ENCODE measurements at regions not wholly inside any gene's neighbourhood (a gene's known extent, or its start where the extent isn't known, plus 50 kb on each side); places are given as distances from the start of the nearest gene placed in this dataset.

DNA sequence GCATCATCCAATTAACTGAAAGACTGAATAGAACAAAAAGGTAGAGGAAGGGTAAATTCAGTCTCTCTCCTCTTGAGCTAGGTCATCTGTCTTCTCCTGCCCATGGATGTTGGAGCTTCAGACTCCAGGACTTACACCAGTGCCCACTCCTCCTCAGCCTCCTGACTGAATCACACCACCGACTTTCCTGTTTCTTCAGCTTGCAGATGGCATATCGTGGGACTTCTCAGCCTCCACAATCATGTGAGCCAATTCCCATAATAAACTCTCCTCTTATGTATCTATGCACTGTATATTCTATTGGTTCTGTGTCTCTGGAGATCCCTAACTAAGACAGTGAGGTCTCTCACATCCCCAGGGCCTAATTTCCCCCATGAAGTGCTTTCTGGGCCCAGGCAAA is 140.4 kb downstream of the CD47 start (continued):
- TF ChIP-seq, protein P1, sequence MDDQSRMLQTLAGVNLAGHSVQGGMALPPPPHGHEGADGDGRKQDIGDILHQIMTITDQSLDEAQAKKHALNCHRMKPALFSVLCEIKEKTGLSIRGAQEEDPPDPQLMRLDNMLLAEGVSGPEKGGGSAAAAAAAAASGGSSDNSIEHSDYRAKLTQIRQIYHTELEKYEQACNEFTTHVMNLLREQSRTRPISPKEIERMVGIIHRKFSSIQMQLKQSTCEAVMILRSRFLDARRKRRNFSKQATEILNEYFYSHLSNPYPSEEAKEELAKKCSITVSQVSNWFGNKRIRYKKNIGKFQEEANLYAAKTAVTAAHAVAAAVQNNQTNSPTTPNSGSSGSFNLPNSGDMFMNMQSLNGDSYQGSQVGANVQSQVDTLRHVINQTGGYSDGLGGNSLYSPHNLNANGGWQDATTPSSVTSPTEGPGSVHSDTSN (IDR thresholded peaks at IDR 0.05) = no peak
- no peak for TF ChIP-seq FOXM1 (IDR thresholded peaks at IDR 0.05; ENCODE audit: low read depth)
- no peak for TF ChIP-seq MEF2A (IDR thresholded peaks at IDR 0.05; ENCODE audit: borderline replicate concordance, low read depth)
- no peak for TF ChIP-seq MXI1 (IDR thresholded peaks at IDR 0.05; ENCODE audit: low read depth, low read length)
- no peak for TF ChIP-seq POLR2AphosphoS5 (IDR thresholded peaks at IDR 0.05; ENCODE audit: low read depth, low read length)
- no peak for TF ChIP-seq JUND (IDR thresholded peaks at IDR 0.05)
- TF ChIP-seq, protein P2, sequence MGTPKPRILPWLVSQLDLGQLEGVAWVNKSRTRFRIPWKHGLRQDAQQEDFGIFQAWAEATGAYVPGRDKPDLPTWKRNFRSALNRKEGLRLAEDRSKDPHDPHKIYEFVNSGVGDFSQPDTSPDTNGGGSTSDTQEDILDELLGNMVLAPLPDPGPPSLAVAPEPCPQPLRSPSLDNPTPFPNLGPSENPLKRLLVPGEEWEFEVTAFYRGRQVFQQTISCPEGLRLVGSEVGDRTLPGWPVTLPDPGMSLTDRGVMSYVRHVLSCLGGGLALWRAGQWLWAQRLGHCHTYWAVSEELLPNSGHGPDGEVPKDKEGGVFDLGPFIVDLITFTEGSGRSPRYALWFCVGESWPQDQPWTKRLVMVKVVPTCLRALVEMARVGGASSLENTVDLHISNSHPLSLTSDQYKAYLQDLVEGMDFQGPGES (IDR thresholded peaks at IDR 0.05; ENCODE audit: low read depth, low read length) = no peak
- no peak for TF ChIP-seq FOSL2 (IDR thresholded peaks at IDR 0.05; ENCODE audit: borderline replicate concordance, low read depth)
- TF ChIP-seq, protein P3, sequence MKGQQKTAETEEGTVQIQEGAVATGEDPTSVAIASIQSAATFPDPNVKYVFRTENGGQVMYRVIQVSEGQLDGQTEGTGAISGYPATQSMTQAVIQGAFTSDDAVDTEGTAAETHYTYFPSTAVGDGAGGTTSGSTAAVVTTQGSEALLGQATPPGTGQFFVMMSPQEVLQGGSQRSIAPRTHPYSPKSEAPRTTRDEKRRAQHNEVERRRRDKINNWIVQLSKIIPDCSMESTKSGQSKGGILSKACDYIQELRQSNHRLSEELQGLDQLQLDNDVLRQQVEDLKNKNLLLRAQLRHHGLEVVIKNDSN (IDR thresholded peaks at IDR 0.05; ENCODE audit: borderline replicate concordance, low read depth) = no peak
- TF ChIP-seq USF2 (IDR thresholded peaks at IDR 0.05; ENCODE audit: borderline replicate concordance, low read depth, low read length) = no peak
- TF ChIP-seq YY1 (IDR thresholded peaks at IDR 0.05; ENCODE audit: low read depth) = no peak
- TF ChIP-seq ELF1 (IDR thresholded peaks at IDR 0.05) = no peak
- no peak for TF ChIP-seq SIN3A (IDR thresholded peaks at IDR 0.05; ENCODE audit: borderline replicate concordance, low read depth, low read length)

- CTCF ChIA-PET = interaction anchor here (0.7 to 1.6 kb wide), 4 partner anchors 11 to 260 kb away, joined by 3 to 10 read pairs (median 3); no protein-coding TSS in a partner anchor
- 79% methylated on average over 3 of the region's 3 CpGs for WGBS (ENCODE audit: low lambda C conversion rate)
Observed at GRCh38 chr3:107949394-107949970, 141.3 kb downstream of the CD47 start.

More at GRCh38 chr3:107949394-107949970, 141.3 kb downstream of the CD47 start:
- no peak for DNase-seq
- no peaks in the 10 kb centered on the region for H3K36me3 ChIP-seq (replicated peaks in 1 of 2; ENCODE audit: control insufficient read depth in 1 of 2, insufficient read depth in 2 of 2, low read length in 1 of 2)
- no peaks in the 10 kb centered on the region for H3K9me3 ChIP-seq
- H2AFZ ChIP-seq (ENCODE audit: low read depth) = no peak overlapping the region
- no peaks in the 10 kb centered on the region for H3K9me2 ChIP-seq
- no peak overlapping the region for H3K4me3 ChIP-seq (ENCODE audit: low read depth in 2 of 2, low read length in 1 of 2)
- no peaks in the 10 kb centered on the region for H3K79me2 ChIP-seq (ENCODE audit: insufficient read depth)
- peaks cover 0 to 3% of the 10 kb centered on the region in 2 experiments; a peak in 1 of 4 replicates for H3K4me1 ChIP-seq (ENCODE audit: control insufficient read depth in 1 of 2, insufficient read depth in 2 of 2, low read depth in 1 of 2, low read length in 1 of 2)
- no peaks in the 10 kb centered on the region for H3F3A ChIP-seq (replicated peaks; ENCODE audit: insufficient read depth)
- POLR2A ChIA-PET = no interaction called here
- TF ChIP-seq NRF1 (IDR thresholded peaks at IDR 0.05; ENCODE audit: low read depth, low read length) = no peak
- TF ChIP-seq, protein P1 (IDR thresholded peaks at IDR 0.05) = no peak
- TF ChIP-seq FOXJ3 (CRISPR knock-in tag; IDR thresholded peaks at IDR 0.05) = no peak
- TF ChIP-seq ZBTB33 (IDR thresholded peaks at IDR 0.05; ENCODE audit: borderline replicate concordance, low read depth) = no peak
- TF ChIP-seq RXRA (IDR thresholded peaks at IDR 0.05; ENCODE audit: borderline replicate concordance, low read depth) = no peak
- TF ChIP-seq RAD21 (IDR thresholded peaks at IDR 0.05; ENCODE audit: low read length) = no peak
- no peak for TF ChIP-seq SMC3 (IDR thresholded peaks at IDR 0.05; ENCODE audit: low read depth, low read length)
- no peaks in the 10 kb centered on the region for H3K27me3 ChIP-seq (ENCODE audit: insufficient read depth)
- H3K9ac ChIP-seq = no peak overlapping the region
- H4K20me1 ChIP-seq (ENCODE audit: insufficient read depth) = no peaks in the 10 kb centered on the region
- H3K27ac ChIP-seq (ENCODE audit: low read depth in 2 of 2, low read length in 1 of 2) = no peak overlapping the region
- H3K4me2 ChIP-seq = no peak overlapping the region

Data from SK-N-SH (cell line).